ENCODE measurements at regions not wholly inside any gene's neighbourhood (a gene's known extent, or its start where the extent isn't known, plus 50 kb on each side); places are given as distances from the start of the nearest gene placed in this dataset.
A peak's percentile ranks its signal among the peaks of the same experiment; 100 is the strongest.

DNA sequence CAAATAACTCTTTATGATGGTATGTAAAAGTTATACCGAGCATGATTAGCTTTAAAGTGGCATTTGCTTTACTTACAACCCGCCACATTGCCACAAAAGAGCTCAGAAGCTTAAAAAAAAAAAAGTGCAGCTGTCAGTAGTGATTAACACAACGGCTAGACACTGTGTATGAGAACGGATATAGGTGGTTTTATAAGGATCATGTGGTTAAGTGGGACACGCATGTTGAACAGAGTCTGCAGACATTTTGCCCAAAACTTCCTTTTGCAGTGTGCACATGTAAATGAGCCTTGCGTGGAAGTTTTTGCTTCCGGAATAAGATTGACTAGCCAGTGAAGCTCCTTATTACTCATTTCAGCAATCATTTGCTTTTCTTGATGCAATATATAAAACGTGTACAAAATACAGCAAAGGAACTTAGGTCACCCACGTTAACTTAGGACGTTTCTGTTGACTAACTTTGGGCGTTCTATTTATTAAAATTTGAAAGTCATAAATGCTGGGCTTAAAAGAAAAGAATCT is 58.7 kb upstream of the RGS1 start:
- peak overlapping the region; percentile 68 for H3K4me2 ChIP-seq (ENCODE audit: control insufficient read depth, insufficient read depth)
- peak overlapping the region; percentile 32; the same call in 1 of the 2 replicates for H3K9ac ChIP-seq (ENCODE audit: control insufficient read depth, insufficient read depth, low read length)
- no TSS peak for BruUV-seq (replicated peaks)
- intact Hi-C loops (cut with micrococcal nuclease; ENCODE audit: unreplicated experiment) (loop anchor here (1.0 kb wide), 5 partner anchors 13 to 92 kb away; partner anchors contain the start of gene RGS1), in situ Hi-C loops (cut with MboI) (loop anchor here (5.0 kb wide), 1 partner anchor 90 kb away; no protein-coding TSS in a partner anchor)
- 0 out of 2 replicates have a peak overlapping the region, but pooled peaks have one; percentile 34 for H3K4me3 ChIP-seq
- H4K20me1 ChIP-seq (ENCODE audit: control insufficient read depth, insufficient read depth): no peaks in the 10 kb centered on the region
- H3K79me2 ChIP-seq (ENCODE audit: control insufficient read depth, insufficient read depth, low read length): no peaks in the 10 kb centered on the region
- no peaks in the 10 kb centered on the region; the same call in 1 of the 3 replicates for H3K9me3 ChIP-seq (replicated peaks; ENCODE audit: control insufficient read depth, insufficient read depth, low read length)
- ChIA-PET SMC1A (ENCODE audit: uncharacterized antibody, unreplicated experiment) (interaction anchor here (0.7 to 6.6 kb wide), 17 partner anchors 8 to 92 kb away, joined by 3 to 268 read pairs (median 11); no protein-coding TSS in a partner anchor), RAD21 (ENCODE audit: unreplicated experiment) (interaction anchor here (0.7 to 11.6 kb wide), 21 partner anchors 9 to 549 kb away, joined by 3 to 288 read pairs (median 8); partner anchors contain the start of gene UCHL5), POLR2A (interaction anchor here (0.6 to 11.6 kb wide), 15 partner anchors 8 to 94 kb away, joined by 3 to 170 read pairs (median 6); no protein-coding TSS in a partner anchor), CTCF (interaction anchor here (0.6 to 9.9 kb wide), 14 partner anchors 10 to 672 kb away, joined by 3 to 78 read pairs (median 7); partner anchors contain the start of genes RO60 and UCHL5)
- ATAC-seq: peak; percentile 87
- peak overlapping the region; percentile 72 for H3K27ac ChIP-seq (ENCODE audit: control insufficient read depth, insufficient read depth)
- H3K4me1 ChIP-seq (ENCODE audit: control insufficient read depth, insufficient read depth, low read length): peaks cover 22% of the 10 kb centered on the region; the same call in 1 of the 2 replicates
- WGBS (ENCODE audit: insufficient coverage, insufficient replicate concordance, low lambda C conversion rate, missing lambda C conversion rate): under 1% methylated on average over 11 of the region's 11 CpGs
- no peaks in the 10 kb centered on the region for H3K27me3 ChIP-seq (replicated peaks in 1 of 2; ENCODE audit: control insufficient read depth in 2 of 2, insufficient read depth in 2 of 2, low read length in 1 of 2)
- DNase-seq (ENCODE audit: low read depth, low spot score): peak; percentile 99
- peak; percentile 56 for FAIRE-seq
- H3K36me3 ChIP-seq (ENCODE audit: control insufficient read depth in 2 of 2, insufficient read depth in 2 of 2, low read length in 1 of 2): no peaks in the 10 kb centered on the region
- H2AFZ ChIP-seq (ENCODE audit: control insufficient read depth, low read depth, low read length): peak overlapping the region; percentile 46
- TF ChIP-seq SUZ12 (IDR thresholded peaks at IDR 0.05; ENCODE audit: unreplicated experiment): no peak
- TF ChIP-seq, protein P1, sequence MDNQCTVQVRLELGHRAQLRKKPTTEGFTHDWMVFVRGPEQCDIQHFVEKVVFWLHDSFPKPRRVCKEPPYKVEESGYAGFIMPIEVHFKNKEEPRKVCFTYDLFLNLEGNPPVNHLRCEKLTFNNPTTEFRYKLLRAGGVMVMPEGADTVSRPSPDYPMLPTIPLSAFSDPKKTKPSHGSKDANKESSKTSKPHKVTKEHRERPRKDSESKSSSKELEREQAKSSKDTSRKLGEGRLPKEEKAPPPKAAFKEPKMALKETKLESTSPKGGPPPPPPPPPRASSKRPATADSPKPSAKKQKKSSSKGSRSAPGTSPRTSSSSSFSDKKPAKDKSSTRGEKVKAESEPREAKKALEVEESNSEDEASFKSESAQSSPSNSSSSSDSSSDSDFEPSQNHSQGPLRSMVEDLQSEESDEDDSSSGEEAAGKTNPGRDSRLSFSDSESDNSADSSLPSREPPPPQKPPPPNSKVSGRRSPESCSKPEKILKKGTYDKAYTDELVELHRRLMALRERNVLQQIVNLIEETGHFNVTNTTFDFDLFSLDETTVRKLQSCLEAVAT (IDR thresholded peaks at IDR 0.05): peak; percentile 95
- peak; percentile 76 for TF ChIP-seq SP1 (IDR thresholded peaks at IDR 0.05; ENCODE audit: low read depth, low read length)
- TF ChIP-seq, protein P2, sequence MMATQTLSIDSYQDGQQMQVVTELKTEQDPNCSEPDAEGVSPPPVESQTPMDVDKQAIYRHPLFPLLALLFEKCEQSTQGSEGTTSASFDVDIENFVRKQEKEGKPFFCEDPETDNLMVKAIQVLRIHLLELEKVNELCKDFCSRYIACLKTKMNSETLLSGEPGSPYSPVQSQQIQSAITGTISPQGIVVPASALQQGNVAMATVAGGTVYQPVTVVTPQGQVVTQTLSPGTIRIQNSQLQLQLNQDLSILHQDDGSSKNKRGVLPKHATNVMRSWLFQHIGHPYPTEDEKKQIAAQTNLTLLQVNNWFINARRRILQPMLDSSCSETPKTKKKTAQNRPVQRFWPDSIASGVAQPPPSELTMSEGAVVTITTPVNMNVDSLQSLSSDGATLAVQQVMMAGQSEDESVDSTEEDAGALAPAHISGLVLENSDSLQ (IDR thresholded peaks at IDR 0.05): peak; percentile 94
- TF ChIP-seq PML (IDR thresholded peaks at IDR 0.05; ENCODE audit: low read length): peak; percentile 85
- peak; percentile 93 for TF ChIP-seq IRF4 (IDR thresholded peaks at IDR 0.05; ENCODE audit: low read depth, low read length)
- TF ChIP-seq IKZF2 (IDR thresholded peaks at IDR 0.05): peak; percentile 98 to 99
- TF ChIP-seq MEF2B (IDR thresholded peaks at IDR 0.05; ENCODE audit: partially characterized antibody, poor library complexity, severe bottlenecking): peak; percentile 90
- TF ChIP-seq SMARCA5 (IDR thresholded peaks at IDR 0.05): 0 out of 2 replicates have a peak, but pooled peaks have one; percentile 14
- TF ChIP-seq SIN3A (IDR thresholded peaks at IDR 0.05; ENCODE audit: low read depth, low read length): no peak
- TF ChIP-seq, protein P3, sequence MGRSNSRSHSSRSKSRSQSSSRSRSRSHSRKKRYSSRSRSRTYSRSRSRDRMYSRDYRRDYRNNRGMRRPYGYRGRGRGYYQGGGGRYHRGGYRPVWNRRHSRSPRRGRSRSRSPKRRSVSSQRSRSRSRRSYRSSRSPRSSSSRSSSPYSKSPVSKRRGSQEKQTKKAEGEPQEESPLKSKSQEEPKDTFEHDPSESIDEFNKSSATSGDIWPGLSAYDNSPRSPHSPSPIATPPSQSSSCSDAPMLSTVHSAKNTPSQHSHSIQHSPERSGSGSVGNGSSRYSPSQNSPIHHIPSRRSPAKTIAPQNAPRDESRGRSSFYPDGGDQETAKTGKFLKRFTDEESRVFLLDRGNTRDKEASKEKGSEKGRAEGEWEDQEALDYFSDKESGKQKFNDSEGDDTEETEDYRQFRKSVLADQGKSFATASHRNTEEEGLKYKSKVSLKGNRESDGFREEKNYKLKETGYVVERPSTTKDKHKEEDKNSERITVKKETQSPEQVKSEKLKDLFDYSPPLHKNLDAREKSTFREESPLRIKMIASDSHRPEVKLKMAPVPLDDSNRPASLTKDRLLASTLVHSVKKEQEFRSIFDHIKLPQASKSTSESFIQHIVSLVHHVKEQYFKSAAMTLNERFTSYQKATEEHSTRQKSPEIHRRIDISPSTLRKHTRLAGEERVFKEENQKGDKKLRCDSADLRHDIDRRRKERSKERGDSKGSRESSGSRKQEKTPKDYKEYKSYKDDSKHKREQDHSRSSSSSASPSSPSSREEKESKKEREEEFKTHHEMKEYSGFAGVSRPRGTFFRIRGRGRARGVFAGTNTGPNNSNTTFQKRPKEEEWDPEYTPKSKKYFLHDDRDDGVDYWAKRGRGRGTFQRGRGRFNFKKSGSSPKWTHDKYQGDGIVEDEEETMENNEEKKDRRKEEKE (IDR thresholded peaks at IDR 0.05): no peak
- 0 out of 2 replicates have a peak, but pooled peaks have one; percentile 18 for TF ChIP-seq HDGF (IDR thresholded peaks at IDR 0.05)
- TF ChIP-seq KAT2A (conservative IDR thresholded peaks at IDR 0.05; ENCODE audit: control insufficient read depth, low read depth, low read length): no peak
- peak; percentile 21; the same call in 1 of the 2 replicates for TF ChIP-seq NR2C1 (IDR thresholded peaks at IDR 0.05)
- TF ChIP-seq ASH2L (IDR thresholded peaks at IDR 0.05; ENCODE audit: borderline replicate concordance, low read depth): 0 out of 2 replicates have a peak, but pooled peaks have one; percentile 76
- no peak for TF ChIP-seq ZZZ3 (IDR thresholded peaks at IDR 0.05; ENCODE audit: control insufficient read depth, insufficient read length, low read depth)
- TF ChIP-seq ATF7 (IDR thresholded peaks at IDR 0.05; ENCODE audit: low read depth): peak; percentile 95
